ENCODE measurements at regions not wholly inside any gene's neighbourhood (a gene's known extent, or its start where the extent isn't known, plus 50 kb on each side); places are given as distances from the start of the nearest gene placed in this dataset.
"Not testable (repeated sequence)": the region's sequence is repeated elsewhere in the genome, so short reads cannot be mapped to it uniquely, and the experiment has no call there.

GRCh38 chr6:27662212-27662611 is 189.3 kb upstream of the ZNF184 start:
- FAIRE-seq; ATAC-seq; H3K4me2 ChIP-seq (ENCODE audit: low read depth, low read length); H2AFZ ChIP-seq (ENCODE audit: low read length); H3K27ac ChIP-seq (ENCODE audit: extremely low read length, insufficient read depth, low read length); H3K4me1 ChIP-seq (ENCODE audit: insufficient read depth, low read length); intact Hi-C loops (cut with micrococcal nuclease; ENCODE audit: unreplicated experiment); H3K79me2 ChIP-seq (ENCODE audit: insufficient read depth, low read length); POLR2A ChIA-PET; H3K4me3 ChIP-seq (replicated peaks in 1 of 3; ENCODE audit: insufficient read depth in 1 of 3, low read depth in 2 of 3, low read length in 3 of 3); H4K20me1 ChIP-seq (ENCODE audit: insufficient read depth, low read length); BruUV-seq (replicated peaks); H3K9me3 ChIP-seq (ENCODE audit: low read length); DNase-seq (ENCODE audit: low spot score); H3K36me3 ChIP-seq (replicated peaks in 1 of 2; ENCODE audit: control insufficient read depth in 1 of 2, insufficient read depth in 2 of 2, low read length in 2 of 2); H3K27me3 ChIP-seq (ENCODE audit: control insufficient read depth in 1 of 2, insufficient read depth in 2 of 2, low read length in 2 of 2); CTCF ChIA-PET (ENCODE audit: low intra/inter-chr PET ratio, low total read pairs); H3K9ac ChIP-seq (ENCODE audit: insufficient read depth, low read depth, low read length); in situ Hi-C loops (cut with HindIII; ENCODE audit: extremely low pct_ligation_motif_present, low pct_unique_long_range_greater_than_20kb): not testable (repeated sequence)
- WGBS (ENCODE audit: low lambda C conversion rate), result 45% methylated on average over 5 of the region's 5 CpGs

- intact Hi-C loops (cut with micrococcal nuclease; ENCODE audit: unreplicated experiment); POLR2A ChIA-PET; H3K36me3 ChIP-seq (replicated peaks in 1 of 2; ENCODE audit: control insufficient read depth in 1 of 2, insufficient read depth in 2 of 2, low read length in 2 of 2); H3K9me3 ChIP-seq (ENCODE audit: low read length); in situ Hi-C loops (cut with HindIII; ENCODE audit: extremely low pct_ligation_motif_present, low pct_unique_long_range_greater_than_20kb); H3K27ac ChIP-seq (ENCODE audit: extremely low read length, insufficient read depth, low read length); ATAC-seq; H3K4me2 ChIP-seq (ENCODE audit: low read depth, low read length); H3K4me3 ChIP-seq (replicated peaks in 1 of 3; ENCODE audit: insufficient read depth in 1 of 3, low read depth in 2 of 3, low read length in 3 of 3); H2AFZ ChIP-seq (ENCODE audit: low read length); H3K79me2 ChIP-seq (ENCODE audit: insufficient read depth, low read length); H3K27me3 ChIP-seq (ENCODE audit: control insufficient read depth in 1 of 2, insufficient read depth in 2 of 2, low read length in 2 of 2); DNase-seq (ENCODE audit: low spot score); H3K9ac ChIP-seq (ENCODE audit: insufficient read depth, low read depth, low read length); FAIRE-seq; BruUV-seq (replicated peaks); CTCF ChIA-PET (ENCODE audit: low intra/inter-chr PET ratio, low total read pairs); H4K20me1 ChIP-seq (ENCODE audit: insufficient read depth, low read length): not testable (repeated sequence)
- H3K4me1 ChIP-seq (ENCODE audit: insufficient read depth, low read length), result peaks cover 12% of the 10 kb centered on the region
- 87% methylated on average over 46 of the region's 60 CpGs for WGBS (ENCODE audit: low lambda C conversion rate)
These were observed 180.4 kb upstream of the ZNF184 start for GRCh38 chr6:27653143-27653825.

GRCh38 chr6:27651371-27651732 is 178.4 kb upstream of the ZNF184 start:
- intact Hi-C loops (cut with micrococcal nuclease; ENCODE audit: unreplicated experiment) (no loop called here), in situ Hi-C loops (cut with HindIII; ENCODE audit: extremely low pct_ligation_motif_present, low pct_unique_long_range_greater_than_20kb) (no loop called here)
- peaks cover 13% of the 10 kb centered on the region for H3K4me1 ChIP-seq (ENCODE audit: insufficient read depth, low read length)
- ChIA-PET POLR2A (no interaction called here), CTCF (ENCODE audit: low intra/inter-chr PET ratio, low total read pairs) (no interaction called here)
- no TSS peak for BruUV-seq (replicated peaks)
- no peaks in the 10 kb centered on the region for H3K79me2 ChIP-seq (ENCODE audit: insufficient read depth, low read length)
- DNase-seq (ENCODE audit: low spot score), result no peak
- H3K9ac ChIP-seq (ENCODE audit: insufficient read depth, low read depth, low read length), result 0 out of 2 replicates have a peak overlapping the region, but pooled peaks have one; percentile 12
- H3K27me3 ChIP-seq (ENCODE audit: control insufficient read depth in 1 of 2, insufficient read depth in 2 of 2, low read length in 2 of 2), result no peaks in the 10 kb centered on the region
- no peaks in the 10 kb centered on the region for H4K20me1 ChIP-seq (ENCODE audit: insufficient read depth, low read length)
- H3K36me3 ChIP-seq (replicated peaks in 1 of 2; ENCODE audit: control insufficient read depth in 1 of 2, insufficient read depth in 2 of 2, low read length in 2 of 2), result no peaks in the 10 kb centered on the region
- no peaks in the 10 kb centered on the region for H3K9me3 ChIP-seq (ENCODE audit: low read length)
- H3K4me3 ChIP-seq (replicated peaks in 1 of 3; ENCODE audit: insufficient read depth in 1 of 3, low read depth in 2 of 3, low read length in 3 of 3), result peak overlapping the region; percentile 51 to 54 (median 51)
- peak overlapping the region; percentile 75 for H3K4me2 ChIP-seq (ENCODE audit: low read depth, low read length)
- FAIRE-seq, result peak; percentile 71
- H3K27ac ChIP-seq (ENCODE audit: extremely low read length, insufficient read depth, low read length), result no peak overlapping the region
- H2AFZ ChIP-seq (ENCODE audit: low read length), result no peak overlapping the region
- peak; percentile 52 for ATAC-seq
- 25% methylated on average over 7 of the region's 7 CpGs for WGBS (ENCODE audit: low lambda C conversion rate)
- TF ChIP-seq THAP9 (CRISPR knock-in tag; IDR thresholded peaks at IDR 0.05; ENCODE audit: borderline replicate concordance) (no peak), ZNF441 (CRISPR knock-in tag; IDR thresholded peaks at IDR 0.05; ENCODE audit: borderline replicate concordance) (no peak), ZNF574 (CRISPR knock-in tag; IDR thresholded peaks at IDR 0.05) (no peak), HOXA7 (CRISPR knock-in tag; IDR thresholded peaks at IDR 0.05) (no peak), ZNF614 (CRISPR knock-in tag; IDR thresholded peaks at IDR 0.05; ENCODE audit: borderline replicate concordance) (no peak)

Data from HepG2 (cell line).